ENCODE measurements at regions not wholly inside any gene's neighbourhood (a gene's known extent, or its start where the extent isn't known, plus 50 kb on each side); places are given as distances from the start of the nearest gene placed in this dataset.

GRCh38 chr1:106831511-106831910, 225.0 kb upstream of the PRMT6 start:
- no peaks in the 10 kb centered on the region for H3K4me1 ChIP-seq (ENCODE audit: control insufficient read depth, insufficient read depth, low read length)
- ATAC-seq (no peak), DNase-seq (ENCODE audit: low read depth, low spot score) (no peak)
- ChIA-PET CTCF (no interaction called here), POLR2A (no interaction called here)
- H3K4me3 ChIP-seq (ENCODE audit: low read depth in 2 of 2, low read length in 2 of 2): no peak overlapping the region
- intact Hi-C loops (cut with micrococcal nuclease; ENCODE audit: unreplicated experiment): no loop called here
- in situ Hi-C loops (cut with HindIII; ENCODE audit: low pct_unique_long_range_greater_than_20kb, low sequenced_read_pairs): no loop called here
- no peaks in the 10 kb centered on the region for H3K36me3 ChIP-seq (ENCODE audit: control insufficient read depth, insufficient read depth, low read length)
- no TSS peak for BruUV-seq (replicated peaks)
- H3K27me3 ChIP-seq (ENCODE audit: control insufficient read depth, insufficient read depth, low read length): no peaks in the 10 kb centered on the region
- no peak for TF ChIP-seq TCF7L2 (IDR thresholded peaks at IDR 0.05; ENCODE audit: low read depth, low read length)
- no peak overlapping the region for H3K27ac ChIP-seq (ENCODE audit: low read length)
- no peaks in the 10 kb centered on the region for H3K9me3 ChIP-seq (ENCODE audit: control insufficient read depth, insufficient read depth, low read depth, low read length)

DNA sequence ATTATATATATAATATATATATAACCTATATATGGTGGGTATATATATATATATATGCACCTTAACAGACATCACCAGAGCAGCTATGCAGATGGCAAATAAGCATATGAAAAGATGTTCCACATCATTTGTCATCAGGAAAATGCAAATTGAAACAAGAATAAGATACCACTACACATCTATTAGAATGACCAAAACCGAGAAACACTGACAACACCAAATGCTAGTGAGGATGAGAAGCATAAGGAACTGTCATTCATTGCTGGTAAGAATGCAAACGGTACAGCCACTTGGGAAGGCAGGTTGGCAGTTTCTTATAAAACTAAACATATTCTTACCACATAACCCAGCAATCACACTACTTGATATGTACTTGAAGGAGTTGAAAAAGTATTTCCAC, 219.8 kb upstream of the PRMT6 start:
- Histone ChIP-seq H3K27ac (ENCODE audit: low read length) (no peak overlapping the region), H3K4me3 (ENCODE audit: low read depth in 2 of 2, low read length in 2 of 2) (no peak overlapping the region), H3K9me3 (ENCODE audit: control insufficient read depth, insufficient read depth, low read depth, low read length) (no peaks in the 10 kb centered on the region), H3K27me3 (ENCODE audit: control insufficient read depth, insufficient read depth, low read length) (no peaks in the 10 kb centered on the region), H3K36me3 (ENCODE audit: control insufficient read depth, insufficient read depth, low read length) (no peaks in the 10 kb centered on the region), H3K4me1 (ENCODE audit: control insufficient read depth, insufficient read depth, low read length) (no peaks in the 10 kb centered on the region)
- TF ChIP-seq, protein P1, sequence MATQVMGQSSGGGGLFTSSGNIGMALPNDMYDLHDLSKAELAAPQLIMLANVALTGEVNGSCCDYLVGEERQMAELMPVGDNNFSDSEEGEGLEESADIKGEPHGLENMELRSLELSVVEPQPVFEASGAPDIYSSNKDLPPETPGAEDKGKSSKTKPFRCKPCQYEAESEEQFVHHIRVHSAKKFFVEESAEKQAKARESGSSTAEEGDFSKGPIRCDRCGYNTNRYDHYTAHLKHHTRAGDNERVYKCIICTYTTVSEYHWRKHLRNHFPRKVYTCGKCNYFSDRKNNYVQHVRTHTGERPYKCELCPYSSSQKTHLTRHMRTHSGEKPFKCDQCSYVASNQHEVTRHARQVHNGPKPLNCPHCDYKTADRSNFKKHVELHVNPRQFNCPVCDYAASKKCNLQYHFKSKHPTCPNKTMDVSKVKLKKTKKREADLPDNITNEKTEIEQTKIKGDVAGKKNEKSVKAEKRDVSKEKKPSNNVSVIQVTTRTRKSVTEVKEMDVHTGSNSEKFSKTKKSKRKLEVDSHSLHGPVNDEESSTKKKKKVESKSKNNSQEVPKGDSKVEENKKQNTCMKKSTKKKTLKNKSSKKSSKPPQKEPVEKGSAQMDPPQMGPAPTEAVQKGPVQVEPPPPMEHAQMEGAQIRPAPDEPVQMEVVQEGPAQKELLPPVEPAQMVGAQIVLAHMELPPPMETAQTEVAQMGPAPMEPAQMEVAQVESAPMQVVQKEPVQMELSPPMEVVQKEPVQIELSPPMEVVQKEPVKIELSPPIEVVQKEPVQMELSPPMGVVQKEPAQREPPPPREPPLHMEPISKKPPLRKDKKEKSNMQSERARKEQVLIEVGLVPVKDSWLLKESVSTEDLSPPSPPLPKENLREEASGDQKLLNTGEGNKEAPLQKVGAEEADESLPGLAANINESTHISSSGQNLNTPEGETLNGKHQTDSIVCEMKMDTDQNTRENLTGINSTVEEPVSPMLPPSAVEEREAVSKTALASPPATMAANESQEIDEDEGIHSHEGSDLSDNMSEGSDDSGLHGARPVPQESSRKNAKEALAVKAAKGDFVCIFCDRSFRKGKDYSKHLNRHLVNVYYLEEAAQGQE (IDR thresholded peaks at IDR 0.05; ENCODE audit: insufficient read depth in 1 of 2, low read depth in 2 of 2, low read length in 1 of 2): no peak
- TF ChIP-seq, protein P2, sequence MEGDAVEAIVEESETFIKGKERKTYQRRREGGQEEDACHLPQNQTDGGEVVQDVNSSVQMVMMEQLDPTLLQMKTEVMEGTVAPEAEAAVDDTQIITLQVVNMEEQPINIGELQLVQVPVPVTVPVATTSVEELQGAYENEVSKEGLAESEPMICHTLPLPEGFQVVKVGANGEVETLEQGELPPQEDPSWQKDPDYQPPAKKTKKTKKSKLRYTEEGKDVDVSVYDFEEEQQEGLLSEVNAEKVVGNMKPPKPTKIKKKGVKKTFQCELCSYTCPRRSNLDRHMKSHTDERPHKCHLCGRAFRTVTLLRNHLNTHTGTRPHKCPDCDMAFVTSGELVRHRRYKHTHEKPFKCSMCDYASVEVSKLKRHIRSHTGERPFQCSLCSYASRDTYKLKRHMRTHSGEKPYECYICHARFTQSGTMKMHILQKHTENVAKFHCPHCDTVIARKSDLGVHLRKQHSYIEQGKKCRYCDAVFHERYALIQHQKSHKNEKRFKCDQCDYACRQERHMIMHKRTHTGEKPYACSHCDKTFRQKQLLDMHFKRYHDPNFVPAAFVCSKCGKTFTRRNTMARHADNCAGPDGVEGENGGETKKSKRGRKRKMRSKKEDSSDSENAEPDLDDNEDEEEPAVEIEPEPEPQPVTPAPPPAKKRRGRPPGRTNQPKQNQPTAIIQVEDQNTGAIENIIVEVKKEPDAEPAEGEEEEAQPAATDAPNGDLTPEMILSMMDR (IDR thresholded peaks at IDR 0.05): no peak
- TF ChIP-seq SIN3A (IDR thresholded peaks at IDR 0.05; ENCODE audit: borderline replicate concordance, insufficient read depth, low read depth, low read length) (no peak), TCF7L2 (IDR thresholded peaks at IDR 0.05; ENCODE audit: low read depth, low read length) (no peak)
- in situ Hi-C loops (cut with HindIII; ENCODE audit: low pct_unique_long_range_greater_than_20kb, low sequenced_read_pairs) (no loop called here), intact Hi-C loops (cut with micrococcal nuclease; ENCODE audit: unreplicated experiment) (no loop called here)
- no peak for ATAC-seq
- no peak for DNase-seq (ENCODE audit: low read depth, low spot score)
- ChIA-PET CTCF (no interaction called here), POLR2A (no interaction called here)
- BruUV-seq (replicated peaks): no TSS peak

DNA sequence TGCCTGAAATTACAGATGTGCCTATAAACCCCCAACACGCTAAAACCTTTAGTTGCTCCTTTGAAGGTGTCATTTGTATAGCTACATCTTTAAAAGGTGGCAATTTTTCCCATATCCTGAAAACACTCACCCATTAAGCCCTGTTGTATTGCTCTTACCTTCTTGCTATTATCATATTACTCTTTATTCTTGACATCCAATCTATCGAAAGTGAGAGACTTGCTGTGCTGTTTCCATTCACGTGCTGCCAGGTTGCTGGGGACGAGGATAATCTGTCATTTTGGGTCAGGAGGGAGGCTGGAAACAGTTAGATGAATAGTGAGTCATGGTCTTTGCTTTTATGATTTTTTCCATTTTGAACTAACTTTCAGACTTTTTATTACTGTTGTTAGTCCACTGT, 213.0 kb upstream of the PRMT6 start:
- Histone ChIP-seq H3K27me3 (ENCODE audit: control insufficient read depth, insufficient read depth, low read length) (no peaks in the 10 kb centered on the region), H3K36me3 (ENCODE audit: control insufficient read depth, insufficient read depth, low read length) (no peaks in the 10 kb centered on the region), H3K4me3 (ENCODE audit: low read depth in 2 of 2, low read length in 2 of 2) (no peak overlapping the region), H3K27ac (ENCODE audit: low read length) (no peak overlapping the region), H3K9me3 (ENCODE audit: control insufficient read depth, insufficient read depth, low read depth, low read length) (no peaks in the 10 kb centered on the region), H3K4me1 (ENCODE audit: control insufficient read depth, insufficient read depth, low read length) (no peaks in the 10 kb centered on the region)
- no peak for DNase-seq (ENCODE audit: low read depth, low spot score)
- no TSS peak for BruUV-seq (replicated peaks)
- intact Hi-C loops (cut with micrococcal nuclease; ENCODE audit: unreplicated experiment): no loop called here
- no peak for TF ChIP-seq POLR2AphosphoS5 (IDR thresholded peaks at IDR 0.05; ENCODE audit: low read depth, low read length)
- TF ChIP-seq, protein P2 (IDR thresholded peaks at IDR 0.05): no peak
- no peak for ATAC-seq
- ChIA-PET POLR2A (no interaction called here), CTCF (no interaction called here)
- in situ Hi-C loops (cut with HindIII; ENCODE audit: low pct_unique_long_range_greater_than_20kb, low sequenced_read_pairs): no loop called here

All from Panc1 (cell line).